ENCODE measurements at regions not wholly inside any gene's neighbourhood (a gene's known extent, or its start where the extent isn't known, plus 50 kb on each side); places are given as distances from the start of the nearest gene placed in this dataset.
"Not testable (repeated sequence)": the region's sequence is repeated elsewhere in the genome, so short reads cannot be mapped to it uniquely, and the experiment has no call there.

- no peak overlapping the region for H3K4me3 ChIP-seq (ENCODE audit: low read length)
- DNase-seq (ENCODE audit: low read depth): no peak
- no peak for TF ChIP-seq CTCF (conservative IDR thresholded peaks at IDR 0.05; ENCODE audit: low read length)
These were observed 265.0 kb downstream of the ZPLD1 start for GRCh38 chr3:102699819-102700140.

- DNase-seq (ENCODE audit: low read depth): no peak
- H3K4me3 ChIP-seq (ENCODE audit: low read length): no peak overlapping the region
- no peak for TF ChIP-seq CTCF (conservative IDR thresholded peaks at IDR 0.05; ENCODE audit: low read length)
These were observed 278.1 kb downstream of the ZPLD1 start for GRCh38 chr3:102712896-102713295.

GRCh38 chr3:102714567-102714966, 279.8 kb downstream of the ZPLD1 start:
- no peak overlapping the region for H3K4me3 ChIP-seq (ENCODE audit: low read length)
- no peak for DNase-seq (ENCODE audit: low read depth)
- no peak for TF ChIP-seq CTCF (conservative IDR thresholded peaks at IDR 0.05; ENCODE audit: low read length)

GRCh38 chr3:102715030-102715697, 280.3 kb downstream of the ZPLD1 start:
- DNase-seq (ENCODE audit: low read depth): no peak
- TF ChIP-seq CTCF (conservative IDR thresholded peaks at IDR 0.05; ENCODE audit: low read length): no peak

GRCh38 chr3:102718651-102719050, 283.8 kb downstream of the ZPLD1 start:
- H3K4me3 ChIP-seq (ENCODE audit: low read length): no peak overlapping the region
- TF ChIP-seq CTCF (conservative IDR thresholded peaks at IDR 0.05; ENCODE audit: low read length): no peak
- no peak for DNase-seq (ENCODE audit: low read depth)

More at GRCh38 chr3:102715030-102715697, 280.3 kb downstream of the ZPLD1 start:
- H3K4me3 ChIP-seq (ENCODE audit: low read length): no peak overlapping the region

GRCh38 chr3:102722317-102722716, 287.5 kb downstream of the ZPLD1 start:
- no peak overlapping the region for H3K4me3 ChIP-seq (ENCODE audit: low read length)
- no peak for TF ChIP-seq CTCF (conservative IDR thresholded peaks at IDR 0.05; ENCODE audit: low read length)
- DNase-seq (ENCODE audit: low read depth): no peak

- H3K4me3 ChIP-seq (ENCODE audit: low read length): no peak overlapping the region
- no peak for DNase-seq (ENCODE audit: low read depth)
- TF ChIP-seq CTCF (conservative IDR thresholded peaks at IDR 0.05; ENCODE audit: low read length): no peak
These were observed 292.5 kb downstream of the ZPLD1 start for GRCh38 chr3:102727340-102727739.

- not testable (repeated sequence) for H3K4me3 ChIP-seq (ENCODE audit: low read length); DNase-seq (ENCODE audit: low read depth)
These were observed 297.8 kb downstream of the ZPLD1 start for GRCh38 chr3:102732581-102732980.
